WTC11 (cell line): ENCODE measurements at regions not wholly inside any gene's neighbourhood (a gene's known extent, or its start where the extent isn't known, plus 50 kb on each side); places are given as distances from the start of the nearest gene placed in this dataset.

ENCODE experiments used
- ATAC-seq: fragments of 200-7000 bp; cut with Tn5 transposase; 2 replicates; pipeline ENCODE4 v1.10.0; 2021; ENCODE audit warnings: mild to moderate bottlenecking, moderate library complexity
- CTCF ChIA-PET: fragments of 300-600 bp; sonication (Branson Sonifier 250); formaldehyde crosslinking; loops from one replicate; lab custom pipeline; 2021; ENCODE audit warnings: antibody characterized with exemption; lab: Charles Lee
- POLR2A ChIA-PET: fragments of 350-600 bp; sonication (Branson Sonifier 250); formaldehyde crosslinking; loops from one replicate; lab custom pipeline; 2021; ENCODE audit warnings: antibody characterized with exemption; lab: Charles Lee
- DNase-seq: peaks from one replicate; pipeline ENCODE4 v3.0.0; 2021; ENCODE audit warnings: low spot score
- H3K27ac Mint-ChIP-seq: 2 replicates; pipeline ENCODE4 v1.8.0; 2021; ENCODE audit warnings: mixed read lengths
- H3K27me3 Mint-ChIP-seq: 2 replicates; pipeline ENCODE4 v1.8.0; 2021; ENCODE audit warnings: low read depth, mild to moderate bottlenecking, moderate library complexity, mixed read lengths
- H3K36me3 Mint-ChIP-seq: 2 replicates; pipeline ENCODE4 v1.8.0; 2021; ENCODE audit warnings: mixed read lengths
- H3K4me1 Mint-ChIP-seq: 2 replicates; pipeline ENCODE4 v1.8.0; 2022; ENCODE audit warnings: mixed read lengths
- H3K4me3 Mint-ChIP-seq: 2 replicates; pipeline ENCODE4 v1.8.0; 2021; ENCODE audit warnings: mild to moderate bottlenecking, moderate library complexity, mixed read lengths
- H3K9me3 Mint-ChIP-seq: 2 replicates; pipeline ENCODE4 v1.8.0; 2021; ENCODE audit warnings: mixed read lengths
- CBFB ChIP-seq: sonication (generic); formaldehyde crosslinking; IDR thresholded peaks from 2 replicates; pipeline ENCODE4 v1.8.1; 2022; ENCODE audit warnings: mild to moderate bottlenecking, low read depth, missing genetic modification reagents
- ETV6 ChIP-seq: sonication (generic); formaldehyde crosslinking; IDR thresholded peaks from 2 replicates; pipeline ENCODE4 v1.8.1; 2022; ENCODE audit warnings: mild to moderate bottlenecking, missing genetic modification reagents
- GRHL2 ChIP-seq: fragments of 250-450 bp; sonication (Bioruptor Pico); IDR thresholded peaks from 2 replicates; pipeline ENCODE4 v1.8.0; 2022; ENCODE audit warnings: mild to moderate bottlenecking, moderate library complexity; ENCODE audit not compliant: insufficient replicate concordance, severe bottlenecking
- GTF2I ChIP-seq: fragments of 250-450 bp; sonication (Bioruptor Pico); conservative IDR thresholded peaks from 2 replicates; pipeline ENCODE4 v1.4.0; 2021; ENCODE audit warnings: mild to moderate bottlenecking
- HMGA2 ChIP-seq: fragments of 250-450 bp; sonication (Bioruptor Pico); IDR thresholded peaks from 2 replicates; pipeline ENCODE4 v1.4.0; 2021; ENCODE audit warnings: mild to moderate bottlenecking, moderate library complexity
- MYBL2 ChIP-seq: sonication (generic); formaldehyde crosslinking; IDR thresholded peaks from 2 replicates; pipeline ENCODE4 v1.8.1; 2023; ENCODE audit warnings: mild to moderate bottlenecking, moderate library complexity, missing genetic modification reagents
- OVOL2 ChIP-seq: fragments of 250-450 bp; sonication (Bioruptor Pico); IDR thresholded peaks from 2 replicates; pipeline ENCODE4 v1.9.0; 2021; ENCODE audit warnings: mild to moderate bottlenecking, borderline replicate concordance
- TP53 ChIP-seq: sonication (generic); formaldehyde crosslinking; IDR thresholded peaks from 2 replicates; pipeline ENCODE4 v1.8.1; 2023; ENCODE audit warnings: mild to moderate bottlenecking, missing genetic modification reagents
- ZNF219 ChIP-seq: sonication (generic); formaldehyde crosslinking; IDR thresholded peaks from 2 replicates; pipeline ENCODE4 v1.8.0; 2023; ENCODE audit warnings: missing genetic modification reagents, mild to moderate bottlenecking, borderline replicate concordance
- ZNF263 ChIP-seq: sonication (generic); formaldehyde crosslinking; IDR thresholded peaks from 2 replicates; pipeline ENCODE4 v1.8.1; 2022; ENCODE audit warnings: low read depth, mild to moderate bottlenecking, moderate library complexity, missing genetic modification reagents
- ZNF317 ChIP-seq: sonication (generic); formaldehyde crosslinking; IDR thresholded peaks from 2 replicates; pipeline ENCODE4 v1.8.1; 2023; ENCODE audit warnings: low read depth, mild to moderate bottlenecking, moderate library complexity, missing genetic modification reagents, borderline replicate concordance
- TF ChIP-seq, protein P1 (sequence below): sonication (generic); formaldehyde crosslinking; IDR thresholded peaks from 2 replicates; pipeline ENCODE4 v1.8.1; 2023; ENCODE audit warnings: mild to moderate bottlenecking, moderate library complexity, missing genetic modification reagents
- TF ChIP-seq, protein P2 (sequence below): sonication (generic); formaldehyde crosslinking; conservative IDR thresholded peaks from 2 replicates; pipeline ENCODE4 v1.8.1; 2022; ENCODE audit warnings: mild to moderate bottlenecking, missing genetic modification reagents
- TF ChIP-seq, protein P3 (sequence below): sonication (generic); formaldehyde crosslinking; IDR thresholded peaks from 2 replicates; pipeline ENCODE4 v1.8.1; 2023; ENCODE audit warnings: mild to moderate bottlenecking, missing genetic modification reagents
- TF ChIP-seq, protein P4 (sequence below): sonication (generic); formaldehyde crosslinking; IDR thresholded peaks from 2 replicates; pipeline ENCODE4 v1.8.1; 2022; ENCODE audit warnings: missing genetic modification reagents, borderline replicate concordance
- TF ChIP-seq, protein P5 (sequence below): sonication (generic); formaldehyde crosslinking; IDR thresholded peaks from 2 replicates; pipeline ENCODE4 v1.8.1; 2023; ENCODE audit warnings: mild to moderate bottlenecking, missing genetic modification reagents
- TF ChIP-seq, protein P6 (sequence below): sonication (generic); formaldehyde crosslinking; IDR thresholded peaks from 2 replicates; pipeline ENCODE4 v1.8.1; 2022; ENCODE audit warnings: low read depth, mild to moderate bottlenecking, moderate library complexity, missing genetic modification reagents, borderline replicate concordance
- TF ChIP-seq, protein P7 (sequence below): sonication (generic); formaldehyde crosslinking; IDR thresholded peaks from 2 replicates; pipeline ENCODE4 v1.8.0; 2023; ENCODE audit warnings: missing genetic modification reagents, mild to moderate bottlenecking, borderline replicate concordance

DNA sequence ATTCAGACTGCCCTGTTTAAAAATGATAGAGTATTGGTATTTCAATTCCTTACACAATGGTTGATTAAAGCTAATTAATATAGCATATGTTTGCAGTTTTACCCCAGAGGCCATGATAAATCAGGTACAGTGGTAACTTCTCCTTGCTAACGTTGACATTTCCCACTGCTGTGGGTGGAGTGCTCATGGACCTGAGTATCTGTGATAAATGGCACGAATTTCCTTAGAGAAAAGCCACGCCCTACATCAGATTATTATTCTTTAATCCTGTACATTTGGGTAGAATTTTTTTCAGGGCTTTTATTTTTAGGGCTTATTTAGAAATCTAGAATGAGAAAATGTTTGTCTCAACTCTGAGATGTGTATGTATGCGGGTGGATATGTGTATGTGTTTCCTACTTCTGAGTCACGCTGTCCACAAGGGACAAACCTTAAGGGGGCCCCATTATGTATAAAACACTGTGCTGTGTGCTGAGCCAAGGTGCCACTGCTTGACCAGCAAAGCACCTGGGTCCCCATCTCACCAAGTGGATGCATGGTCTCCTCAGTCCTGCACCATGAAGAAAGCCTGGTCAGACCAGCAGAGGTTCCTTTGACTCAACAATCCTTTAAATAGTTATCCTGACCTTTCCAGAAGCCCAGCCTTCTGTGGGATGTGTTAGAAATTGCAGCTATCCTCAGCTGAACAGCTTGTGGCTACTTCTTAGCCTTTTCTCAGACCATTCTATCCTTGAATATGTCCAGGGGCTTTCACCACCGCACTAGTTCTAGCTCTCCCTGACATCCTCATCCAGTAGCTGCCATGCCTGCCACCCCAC lies 57.9 kb upstream of the STK38L start:
- no peak for DNase-seq
- Mint-ChIP-seq H3K4me3 (no peak overlapping the region), H3K27me3 (no peaks in the 10 kb centered on the region), H3K27ac (no peak overlapping the region), H3K9me3 (no peaks in the 10 kb centered on the region), H3K4me1 (no peaks in the 10 kb centered on the region), H3K36me3 (no peaks in the 10 kb centered on the region)
- TF ChIP-seq GTF2I (no peak), ZNF317 (no peak), HMGA2 (CRISPR knock-in tag) (no peak), GRHL2 (no peak), CBFB (CRISPR knock-in tag) (no peak)
- TF ChIP-seq, protein P1, sequence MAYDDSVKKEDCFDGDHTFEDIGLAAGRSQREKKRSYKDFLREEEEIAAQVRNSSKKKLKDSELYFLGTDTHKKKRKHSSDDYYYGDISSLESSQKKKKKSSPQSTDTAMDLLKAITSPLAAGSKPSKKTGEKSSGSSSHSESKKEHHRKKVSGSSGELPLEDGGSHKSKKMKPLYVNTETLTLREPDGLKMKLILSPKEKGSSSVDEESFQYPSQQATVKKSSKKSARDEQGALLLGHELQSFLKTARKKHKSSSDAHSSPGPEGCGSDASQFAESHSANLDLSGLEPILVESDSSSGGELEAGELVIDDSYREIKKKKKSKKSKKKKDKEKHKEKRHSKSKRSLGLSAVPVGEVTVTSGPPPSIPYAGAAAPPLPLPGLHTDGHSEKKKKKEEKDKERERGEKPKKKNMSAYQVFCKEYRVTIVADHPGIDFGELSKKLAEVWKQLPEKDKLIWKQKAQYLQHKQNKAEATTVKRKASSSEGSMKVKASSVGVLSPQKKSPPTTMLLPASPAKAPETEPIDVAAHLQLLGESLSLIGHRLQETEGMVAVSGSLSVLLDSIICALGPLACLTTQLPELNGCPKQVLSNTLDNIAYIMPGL (CRISPR knock-in tag): no peak
- TF ChIP-seq, protein P2, sequence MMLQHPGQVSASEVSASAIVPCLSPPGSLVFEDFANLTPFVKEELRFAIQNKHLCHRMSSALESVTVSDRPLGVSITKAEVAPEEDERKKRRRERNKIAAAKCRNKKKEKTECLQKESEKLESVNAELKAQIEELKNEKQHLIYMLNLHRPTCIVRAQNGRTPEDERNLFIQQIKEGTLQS (CRISPR knock-in tag): no peak
- TF ChIP-seq, protein P3, sequence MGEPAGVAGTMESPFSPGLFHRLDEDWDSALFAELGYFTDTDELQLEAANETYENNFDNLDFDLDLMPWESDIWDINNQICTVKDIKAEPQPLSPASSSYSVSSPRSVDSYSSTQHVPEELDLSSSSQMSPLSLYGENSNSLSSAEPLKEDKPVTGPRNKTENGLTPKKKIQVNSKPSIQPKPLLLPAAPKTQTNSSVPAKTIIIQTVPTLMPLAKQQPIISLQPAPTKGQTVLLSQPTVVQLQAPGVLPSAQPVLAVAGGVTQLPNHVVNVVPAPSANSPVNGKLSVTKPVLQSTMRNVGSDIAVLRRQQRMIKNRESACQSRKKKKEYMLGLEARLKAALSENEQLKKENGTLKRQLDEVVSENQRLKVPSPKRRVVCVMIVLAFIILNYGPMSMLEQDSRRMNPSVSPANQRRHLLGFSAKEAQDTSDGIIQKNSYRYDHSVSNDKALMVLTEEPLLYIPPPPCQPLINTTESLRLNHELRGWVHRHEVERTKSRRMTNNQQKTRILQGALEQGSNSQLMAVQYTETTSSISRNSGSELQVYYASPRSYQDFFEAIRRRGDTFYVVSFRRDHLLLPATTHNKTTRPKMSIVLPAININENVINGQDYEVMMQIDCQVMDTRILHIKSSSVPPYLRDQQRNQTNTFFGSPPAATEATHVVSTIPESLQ (CRISPR knock-in tag): no peak
- TF ChIP-seq, protein P4, sequence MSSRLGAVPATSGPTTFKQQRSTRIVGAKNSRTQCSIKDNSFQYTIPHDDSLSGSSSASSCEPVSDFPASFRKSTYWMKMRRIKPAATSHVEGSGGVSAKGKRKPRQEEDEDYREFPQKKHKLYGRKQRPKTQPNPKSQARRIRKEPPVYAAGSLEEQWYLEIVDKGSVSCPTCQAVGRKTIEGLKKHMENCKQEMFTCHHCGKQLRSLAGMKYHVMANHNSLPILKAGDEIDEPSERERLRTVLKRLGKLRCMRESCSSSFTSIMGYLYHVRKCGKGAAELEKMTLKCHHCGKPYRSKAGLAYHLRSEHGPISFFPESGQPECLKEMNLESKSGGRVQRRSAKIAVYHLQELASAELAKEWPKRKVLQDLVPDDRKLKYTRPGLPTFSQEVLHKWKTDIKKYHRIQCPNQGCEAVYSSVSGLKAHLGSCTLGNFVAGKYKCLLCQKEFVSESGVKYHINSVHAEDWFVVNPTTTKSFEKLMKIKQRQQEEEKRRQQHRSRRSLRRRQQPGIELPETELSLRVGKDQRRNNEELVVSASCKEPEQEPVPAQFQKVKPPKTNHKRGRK (CRISPR knock-in tag): no peak
- ChIA-PET CTCF (no interaction called here), POLR2A (no interaction called here)
- ATAC-seq: no peak

DNA sequence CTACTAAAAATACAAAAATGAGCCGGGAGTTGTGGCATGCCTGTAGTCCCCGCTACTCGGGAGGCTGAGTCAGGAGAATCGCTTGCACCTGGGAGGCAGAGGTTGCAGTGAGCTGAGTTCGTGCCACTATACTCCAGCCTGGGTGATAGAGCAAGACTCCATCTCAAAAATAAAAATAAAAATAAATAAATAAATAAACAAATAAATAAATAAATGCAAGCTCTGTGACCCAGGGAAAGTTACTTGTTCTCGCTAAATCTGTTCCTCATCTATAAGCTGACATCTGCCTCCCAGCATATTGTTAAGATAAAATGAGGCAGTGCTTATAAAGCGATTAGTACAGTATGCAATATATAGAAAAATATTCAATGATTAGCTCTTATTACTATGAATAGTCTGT lies 56.4 kb upstream of the STK38L start:
- H3K4me3 Mint-ChIP-seq: no peak overlapping the region
- TF ChIP-seq ETV6 (CRISPR knock-in tag): no peak
- TF ChIP-seq MYBL2 (CRISPR knock-in tag): no peak
- TF ChIP-seq, protein P5, sequence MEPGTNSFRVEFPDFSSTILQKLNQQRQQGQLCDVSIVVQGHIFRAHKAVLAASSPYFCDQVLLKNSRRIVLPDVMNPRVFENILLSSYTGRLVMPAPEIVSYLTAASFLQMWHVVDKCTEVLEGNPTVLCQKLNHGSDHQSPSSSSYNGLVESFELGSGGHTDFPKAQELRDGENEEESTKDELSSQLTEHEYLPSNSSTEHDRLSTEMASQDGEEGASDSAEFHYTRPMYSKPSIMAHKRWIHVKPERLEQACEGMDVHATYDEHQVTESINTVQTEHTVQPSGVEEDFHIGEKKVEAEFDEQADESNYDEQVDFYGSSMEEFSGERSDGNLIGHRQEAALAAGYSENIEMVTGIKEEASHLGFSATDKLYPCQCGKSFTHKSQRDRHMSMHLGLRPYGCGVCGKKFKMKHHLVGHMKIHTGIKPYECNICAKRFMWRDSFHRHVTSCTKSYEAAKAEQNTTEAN (CRISPR knock-in tag): no peak
- TF ChIP-seq ZNF219 (CRISPR knock-in tag): no peak
- TF ChIP-seq, protein P6, sequence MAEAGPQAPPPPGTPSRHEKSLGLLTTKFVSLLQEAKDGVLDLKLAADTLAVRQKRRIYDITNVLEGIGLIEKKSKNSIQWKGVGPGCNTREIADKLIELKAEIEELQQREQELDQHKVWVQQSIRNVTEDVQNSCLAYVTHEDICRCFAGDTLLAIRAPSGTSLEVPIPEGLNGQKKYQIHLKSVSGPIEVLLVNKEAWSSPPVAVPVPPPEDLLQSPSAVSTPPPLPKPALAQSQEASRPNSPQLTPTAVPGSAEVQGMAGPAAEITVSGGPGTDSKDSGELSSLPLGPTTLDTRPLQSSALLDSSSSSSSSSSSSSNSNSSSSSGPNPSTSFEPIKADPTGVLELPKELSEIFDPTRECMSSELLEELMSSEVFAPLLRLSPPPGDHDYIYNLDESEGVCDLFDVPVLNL (CRISPR knock-in tag): no peak
- TF ChIP-seq, protein P7, sequence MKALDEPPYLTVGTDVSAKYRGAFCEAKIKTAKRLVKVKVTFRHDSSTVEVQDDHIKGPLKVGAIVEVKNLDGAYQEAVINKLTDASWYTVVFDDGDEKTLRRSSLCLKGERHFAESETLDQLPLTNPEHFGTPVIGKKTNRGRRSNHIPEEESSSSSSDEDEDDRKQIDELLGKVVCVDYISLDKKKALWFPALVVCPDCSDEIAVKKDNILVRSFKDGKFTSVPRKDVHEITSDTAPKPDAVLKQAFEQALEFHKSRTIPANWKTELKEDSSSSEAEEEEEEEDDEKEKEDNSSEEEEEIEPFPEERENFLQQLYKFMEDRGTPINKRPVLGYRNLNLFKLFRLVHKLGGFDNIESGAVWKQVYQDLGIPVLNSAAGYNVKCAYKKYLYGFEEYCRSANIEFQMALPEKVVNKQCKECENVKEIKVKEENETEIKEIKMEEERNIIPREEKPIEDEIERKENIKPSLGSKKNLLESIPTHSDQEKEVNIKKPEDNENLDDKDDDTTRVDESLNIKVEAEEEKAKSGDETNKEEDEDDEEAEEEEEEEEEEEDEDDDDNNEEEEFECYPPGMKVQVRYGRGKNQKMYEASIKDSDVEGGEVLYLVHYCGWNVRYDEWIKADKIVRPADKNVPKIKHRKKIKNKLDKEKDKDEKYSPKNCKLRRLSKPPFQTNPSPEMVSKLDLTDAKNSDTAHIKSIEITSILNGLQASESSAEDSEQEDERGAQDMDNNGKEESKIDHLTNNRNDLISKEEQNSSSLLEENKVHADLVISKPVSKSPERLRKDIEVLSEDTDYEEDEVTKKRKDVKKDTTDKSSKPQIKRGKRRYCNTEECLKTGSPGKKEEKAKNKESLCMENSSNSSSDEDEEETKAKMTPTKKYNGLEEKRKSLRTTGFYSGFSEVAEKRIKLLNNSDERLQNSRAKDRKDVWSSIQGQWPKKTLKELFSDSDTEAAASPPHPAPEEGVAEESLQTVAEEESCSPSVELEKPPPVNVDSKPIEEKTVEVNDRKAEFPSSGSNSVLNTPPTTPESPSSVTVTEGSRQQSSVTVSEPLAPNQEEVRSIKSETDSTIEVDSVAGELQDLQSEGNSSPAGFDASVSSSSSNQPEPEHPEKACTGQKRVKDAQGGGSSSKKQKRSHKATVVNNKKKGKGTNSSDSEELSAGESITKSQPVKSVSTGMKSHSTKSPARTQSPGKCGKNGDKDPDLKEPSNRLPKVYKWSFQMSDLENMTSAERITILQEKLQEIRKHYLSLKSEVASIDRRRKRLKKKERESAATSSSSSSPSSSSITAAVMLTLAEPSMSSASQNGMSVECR (CRISPR knock-in tag): no peak
- no peak for TF ChIP-seq TP53 (CRISPR knock-in tag)
- no peak for TF ChIP-seq CBFB (CRISPR knock-in tag)
- TF ChIP-seq ZNF263 (CRISPR knock-in tag): no peak
- TF ChIP-seq OVOL2 (CRISPR knock-in tag): no peak
- ATAC-seq (no peak), DNase-seq (no peak)
- POLR2A ChIA-PET: no interaction called here
- CTCF ChIA-PET: no interaction called here
- no peaks in the 10 kb centered on the region for H3K9me3 Mint-ChIP-seq
- no peak overlapping the region for H3K27ac Mint-ChIP-seq
- H3K27me3 Mint-ChIP-seq: no peaks in the 10 kb centered on the region
- H3K36me3 Mint-ChIP-seq: no peaks in the 10 kb centered on the region
- no peaks in the 10 kb centered on the region for H3K4me1 Mint-ChIP-seq
